ENCODE measurements at regions not wholly inside any gene's neighbourhood (a gene's known extent, or its start where the extent isn't known, plus 50 kb on each side); places are given as distances from the start of the nearest gene placed in this dataset.

- Histone ChIP-seq H3K36me3 (ENCODE audit: control insufficient read depth in 5 of 5, insufficient read depth in 5 of 5, low read length in 5 of 5) (no peaks in the 10 kb centered on the region), H3K4me1 (ENCODE audit: control insufficient read depth in 5 of 5, insufficient read depth in 5 of 5, low read length in 5 of 5) (peaks cover 0 to 4% (median 0%) of the 10 kb centered on the region in 5 donors), H3K4me3 (ENCODE audit: low read depth in 1 of 5, low read length in 5 of 5) (no peak overlapping the region), H3K9ac (ENCODE audit: low read length in 5 of 5) (no peak overlapping the region), H3K27me3 (ENCODE audit: control insufficient read depth in 5 of 5, insufficient read depth in 4 of 5, low read length in 5 of 5) (no peaks in the 10 kb centered on the region), H3K27ac (ENCODE audit: low read depth, low read length) (no peak overlapping the region), H3K9me3 (ENCODE audit: control insufficient read depth in 5 of 5, low read length in 5 of 5) (no peaks in the 10 kb centered on the region)
Measured at GRCh38 chr13:105996391-105997025, 539.0 kb downstream of the EFNB2 start.

GRCh38 chr13:105994340-105994739 is 541.1 kb downstream of the EFNB2 start:
- no peaks in the 10 kb centered on the region for H3K36me3 ChIP-seq (ENCODE audit: control insufficient read depth in 5 of 5, insufficient read depth in 5 of 5, low read length in 5 of 5)
- no peaks in the 10 kb centered on the region for H3K27me3 ChIP-seq (ENCODE audit: control insufficient read depth in 5 of 5, insufficient read depth in 4 of 5, low read length in 5 of 5)
- no peak overlapping the region for H3K4me3 ChIP-seq (ENCODE audit: low read depth in 1 of 5, low read length in 5 of 5)
- H3K9me3 ChIP-seq (ENCODE audit: control insufficient read depth in 5 of 5, low read length in 5 of 5): no peaks in the 10 kb centered on the region
- no peak overlapping the region for H3K27ac ChIP-seq (ENCODE audit: low read depth, low read length)
- H3K4me1 ChIP-seq (ENCODE audit: control insufficient read depth in 5 of 5, insufficient read depth in 5 of 5, low read length in 5 of 5): peaks cover 0 to 4% (median 0%) of the 10 kb centered on the region in 5 donors
- H3K9ac ChIP-seq (ENCODE audit: low read length in 5 of 5): no peak overlapping the region

DNA sequence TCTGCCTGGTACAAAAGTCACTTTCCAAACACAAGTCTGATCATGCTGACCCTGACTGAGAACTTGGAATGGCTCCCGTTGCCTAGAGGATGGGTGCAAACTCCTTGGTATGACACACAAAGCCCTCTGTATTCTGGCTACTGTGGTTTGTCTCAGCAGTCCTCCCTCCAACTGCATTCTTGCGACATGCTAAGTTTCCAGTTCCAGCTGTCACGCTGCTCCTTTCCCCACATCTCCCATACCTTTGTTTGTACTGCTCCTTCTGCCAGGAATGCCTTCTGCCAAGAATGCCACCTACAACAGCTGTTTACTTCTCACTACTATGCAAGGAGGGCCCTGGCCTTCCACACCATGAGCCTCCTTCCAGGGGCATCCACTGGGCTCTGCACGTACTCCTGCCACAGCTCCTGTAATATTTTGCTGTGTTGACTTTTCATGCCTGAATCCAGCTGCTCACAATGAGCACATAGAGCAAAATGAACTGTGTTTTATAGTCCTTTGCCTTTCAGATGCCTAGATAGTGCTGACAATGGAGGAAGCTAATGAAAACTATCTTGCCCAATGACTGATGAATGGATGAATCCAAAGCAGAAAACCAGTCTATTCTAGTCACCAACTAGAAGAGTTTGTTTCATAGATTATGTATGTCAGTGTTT is 543.7 kb downstream of the EFNB2 start:
- Histone ChIP-seq H3K36me3 (ENCODE audit: control insufficient read depth in 5 of 5, insufficient read depth in 5 of 5, low read length in 5 of 5) (no peaks in the 10 kb centered on the region), H3K27ac (ENCODE audit: low read depth, low read length) (no peak overlapping the region), H3K9ac (ENCODE audit: low read length in 5 of 5) (no peak overlapping the region), H3K9me3 (ENCODE audit: control insufficient read depth in 5 of 5, low read length in 5 of 5) (no peaks in the 10 kb centered on the region), H3K27me3 (ENCODE audit: control insufficient read depth in 5 of 5, insufficient read depth in 4 of 5, low read length in 5 of 5) (no peaks in the 10 kb centered on the region), H3K4me3 (ENCODE audit: low read depth in 1 of 5, low read length in 5 of 5) (no peak overlapping the region), H3K4me1 (ENCODE audit: control insufficient read depth in 5 of 5, insufficient read depth in 5 of 5, low read length in 5 of 5) (peaks cover 0 to 4% (median 0%) of the 10 kb centered on the region in 5 donors)

GRCh38 chr13:105991131-105991530 is 544.3 kb downstream of the EFNB2 start:
- H3K4me1 ChIP-seq (ENCODE audit: control insufficient read depth in 5 of 5, insufficient read depth in 5 of 5, low read length in 5 of 5): peaks cover 0 to 4% (median 0%) of the 10 kb centered on the region in 5 donors
- no peaks in the 10 kb centered on the region for H3K9me3 ChIP-seq (ENCODE audit: control insufficient read depth in 5 of 5, low read length in 5 of 5)
- H3K4me3 ChIP-seq (ENCODE audit: low read depth in 1 of 5, low read length in 5 of 5): no peak overlapping the region
- H3K27me3 ChIP-seq (ENCODE audit: control insufficient read depth in 5 of 5, insufficient read depth in 4 of 5, low read length in 5 of 5): no peaks in the 10 kb centered on the region
- H3K9ac ChIP-seq (ENCODE audit: low read length in 5 of 5): no peak overlapping the region
- H3K27ac ChIP-seq (ENCODE audit: low read depth, low read length): no peak overlapping the region
- no peaks in the 10 kb centered on the region for H3K36me3 ChIP-seq (ENCODE audit: control insufficient read depth in 5 of 5, insufficient read depth in 5 of 5, low read length in 5 of 5)

GRCh38 chr13:105990256-105990958 is 545.1 kb downstream of the EFNB2 start:
- Histone ChIP-seq H3K27me3 (ENCODE audit: control insufficient read depth in 5 of 5, insufficient read depth in 4 of 5, low read length in 5 of 5) (no peaks in the 10 kb centered on the region), H3K4me3 (ENCODE audit: low read depth in 1 of 5, low read length in 5 of 5) (no peak overlapping the region), H3K36me3 (ENCODE audit: control insufficient read depth in 5 of 5, insufficient read depth in 5 of 5, low read length in 5 of 5) (no peaks in the 10 kb centered on the region), H3K27ac (ENCODE audit: low read depth, low read length) (no peak overlapping the region), H3K9me3 (ENCODE audit: control insufficient read depth in 5 of 5, low read length in 5 of 5) (no peaks in the 10 kb centered on the region), H3K4me1 (ENCODE audit: control insufficient read depth in 5 of 5, insufficient read depth in 5 of 5, low read length in 5 of 5) (peaks cover 0 to 4% (median 0%) of the 10 kb centered on the region in 5 donors), H3K9ac (ENCODE audit: low read length in 5 of 5) (no peak overlapping the region)

- Histone ChIP-seq H3K27me3 (ENCODE audit: control insufficient read depth in 5 of 5, insufficient read depth in 4 of 5, low read length in 5 of 5) (no peaks in the 10 kb centered on the region), H3K4me1 (ENCODE audit: control insufficient read depth in 5 of 5, insufficient read depth in 5 of 5, low read length in 5 of 5) (peaks cover under 1 to 2% (median 2%) of the 10 kb centered on the region in 5 donors), H3K36me3 (ENCODE audit: control insufficient read depth in 5 of 5, insufficient read depth in 5 of 5, low read length in 5 of 5) (no peaks in the 10 kb centered on the region), H3K9me3 (ENCODE audit: control insufficient read depth in 5 of 5, low read length in 5 of 5) (no peaks in the 10 kb centered on the region), H3K4me3 (ENCODE audit: low read depth in 1 of 5, low read length in 5 of 5) (no peak overlapping the region), H3K9ac (ENCODE audit: low read length in 5 of 5) (no peak overlapping the region), H3K27ac (ENCODE audit: low read depth, low read length) (no peak overlapping the region)
Measured at GRCh38 chr13:105984646-105985045, 550.8 kb downstream of the EFNB2 start.

DNA sequence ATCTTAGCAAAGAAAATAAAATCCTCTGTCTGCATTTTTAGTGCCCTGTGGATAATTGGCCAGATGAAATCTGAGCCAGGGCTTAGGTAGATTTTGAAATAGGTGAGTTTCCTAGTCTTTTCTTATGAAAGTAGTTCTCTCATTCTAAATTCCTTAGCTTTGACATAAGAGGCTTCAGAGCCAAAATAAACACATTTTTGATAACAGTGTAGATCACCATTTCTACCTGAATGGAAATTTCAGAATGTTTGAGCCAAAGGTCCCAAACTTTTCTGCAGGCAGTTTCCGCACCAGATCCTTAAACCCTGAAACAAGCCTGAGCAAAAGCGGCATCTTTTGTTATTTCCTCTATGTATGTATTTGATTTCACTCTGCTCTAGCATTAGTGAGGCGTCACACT is 551.2 kb downstream of the EFNB2 start:
- H3K36me3 ChIP-seq (ENCODE audit: control insufficient read depth in 5 of 5, insufficient read depth in 5 of 5, low read length in 5 of 5): no peaks in the 10 kb centered on the region
- peaks cover 1 to 6% (median 5%) of the 10 kb centered on the region in 5 donors for H3K4me1 ChIP-seq (ENCODE audit: control insufficient read depth in 5 of 5, insufficient read depth in 5 of 5, low read length in 5 of 5)
- no peak overlapping the region for H3K4me3 ChIP-seq (ENCODE audit: low read depth in 1 of 5, low read length in 5 of 5)
- no peaks in the 10 kb centered on the region for H3K9me3 ChIP-seq (ENCODE audit: control insufficient read depth in 5 of 5, low read length in 5 of 5)
- no peak overlapping the region for H3K27ac ChIP-seq (ENCODE audit: low read depth, low read length)
- no peaks in the 10 kb centered on the region for H3K27me3 ChIP-seq (ENCODE audit: control insufficient read depth in 5 of 5, insufficient read depth in 4 of 5, low read length in 5 of 5)
- H3K9ac ChIP-seq (ENCODE audit: low read length in 5 of 5): no peak overlapping the region

DNA sequence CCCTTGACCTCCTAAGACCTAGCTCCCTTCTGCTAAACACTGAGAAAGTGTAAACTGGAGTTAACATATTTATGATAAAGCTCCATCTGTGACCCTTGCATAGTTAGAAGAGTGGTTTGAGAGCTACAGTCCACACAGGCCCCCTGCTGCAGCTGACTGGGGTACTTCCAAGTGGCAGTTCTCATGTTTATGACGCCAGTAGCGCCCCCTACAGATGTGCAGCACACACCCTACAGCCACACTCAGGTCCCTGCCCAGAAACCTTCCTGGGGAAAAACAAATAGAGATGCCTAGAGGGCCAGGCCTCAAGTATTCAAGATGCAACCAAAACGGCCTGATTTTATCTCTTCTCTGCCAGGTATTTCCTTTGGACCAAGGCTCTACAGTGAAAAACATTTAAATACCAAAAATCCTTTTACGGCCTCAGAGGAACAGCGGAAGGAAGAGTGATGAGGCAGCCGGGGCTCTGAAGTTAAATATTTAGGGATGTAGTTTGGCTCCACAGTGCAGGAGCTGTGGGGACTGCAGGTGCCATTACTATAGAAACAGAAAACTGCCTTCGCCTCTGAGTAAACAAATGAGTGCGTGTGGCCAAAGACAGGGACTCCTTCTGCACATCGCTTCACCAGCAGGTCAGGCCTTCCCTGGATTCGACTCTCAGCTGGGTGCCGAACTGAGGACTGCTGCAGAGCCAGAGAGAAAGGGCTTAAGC is 553.1 kb downstream of the EFNB2 start:
- Histone ChIP-seq H3K27me3 (ENCODE audit: control insufficient read depth in 5 of 5, insufficient read depth in 4 of 5, low read length in 5 of 5) (no peaks in the 10 kb centered on the region), H3K4me1 (ENCODE audit: control insufficient read depth in 5 of 5, insufficient read depth in 5 of 5, low read length in 5 of 5) (peaks cover 1 to 7% (median 5%) of the 10 kb centered on the region in 5 donors), H3K4me3 (ENCODE audit: low read depth in 1 of 5, low read length in 5 of 5) (no peak overlapping the region), H3K9ac (ENCODE audit: low read length in 5 of 5) (no peak overlapping the region), H3K9me3 (ENCODE audit: control insufficient read depth in 5 of 5, low read length in 5 of 5) (no peaks in the 10 kb centered on the region), H3K27ac (ENCODE audit: low read depth, low read length) (no peak overlapping the region), H3K36me3 (ENCODE audit: control insufficient read depth in 5 of 5, insufficient read depth in 5 of 5, low read length in 5 of 5) (no peaks in the 10 kb centered on the region)

- peaks cover 1 to 7% (median 5%) of the 10 kb centered on the region in 5 donors for H3K4me1 ChIP-seq (ENCODE audit: control insufficient read depth in 5 of 5, insufficient read depth in 5 of 5, low read length in 5 of 5)
- no peaks in the 10 kb centered on the region for H3K9me3 ChIP-seq (ENCODE audit: control insufficient read depth in 5 of 5, low read length in 5 of 5)
- no peak overlapping the region for H3K4me3 ChIP-seq (ENCODE audit: low read depth in 1 of 5, low read length in 5 of 5)
- H3K27ac ChIP-seq (ENCODE audit: low read depth, low read length): no peak overlapping the region
- no peaks in the 10 kb centered on the region for H3K27me3 ChIP-seq (ENCODE audit: control insufficient read depth in 5 of 5, insufficient read depth in 4 of 5, low read length in 5 of 5)
- no peak overlapping the region for H3K9ac ChIP-seq (ENCODE audit: low read length in 5 of 5)
- no peaks in the 10 kb centered on the region for H3K36me3 ChIP-seq (ENCODE audit: control insufficient read depth in 5 of 5, insufficient read depth in 5 of 5, low read length in 5 of 5)
Measured at GRCh38 chr13:105979131-105980011, 556.1 kb downstream of the EFNB2 start.

Data from subcutaneous abdominal adipose tissue (tissue), 5 donors.